Loucy (cell line): ENCODE measurements at regions not wholly inside any gene's neighbourhood (a gene's known extent, or its start where the extent isn't known, plus 50 kb on each side); places are given as distances from the start of the nearest gene placed in this dataset.

ENCODE experiments used
- H2AFZ ChIP-seq: fragments of 200-600 bp; sonication (generic); 2 replicates; pipeline ENCODE4 v1.6.0; 2016; ENCODE audit warnings: antibody characterized with exemption, mild to moderate bottlenecking, low read length, moderate library complexity
- H3F3A ChIP-seq: fragments of 200-600 bp; 2 replicates; pipeline ENCODE4 v1.6.0; 2016; ENCODE audit warnings: antibody characterized with exemption, low read depth, mild to moderate bottlenecking
- H3K27me3 ChIP-seq: fragments of 200-600 bp; sonication (generic); 2 replicates; pipeline ENCODE4 v1.6.1; 2014; ENCODE audit warnings: low read length, mild to moderate bottlenecking; ENCODE audit not compliant: insufficient read depth, poor library complexity, severe bottlenecking
- H3K36me3 ChIP-seq: fragments of 200-600 bp; sonication (generic); 2 replicates; pipeline ENCODE4 v1.6.1; 2016; ENCODE audit warnings: low read length; ENCODE audit not compliant: insufficient read depth
- H3K4me1 ChIP-seq: fragments of 200-600 bp; sonication (generic); 2 replicates; pipeline ENCODE4 v1.5.1; 2014; ENCODE audit warnings: low read length, mild to moderate bottlenecking; ENCODE audit not compliant: insufficient read depth, poor library complexity, severe bottlenecking
- H3K4me2 ChIP-seq: fragments of 200-600 bp; sonication (generic); 2 replicates; pipeline ENCODE4 v1.6.0; 2014; ENCODE audit warnings: antibody characterized with exemption, low read length, low read depth, mild to moderate bottlenecking; ENCODE audit not compliant: poor library complexity, severe bottlenecking
- H3K4me3 ChIP-seq: fragments of 200-600 bp; sonication (generic); 2 replicates; pipeline ENCODE4 v1.5.1; 2014; ENCODE audit warnings: low read length, mild to moderate bottlenecking, mixed read lengths; ENCODE audit not compliant: poor library complexity, severe bottlenecking
- H3K79me2 ChIP-seq: fragments of 200-600 bp; sonication (generic); 2 replicates; pipeline ENCODE4 v1.6.1; 2014; ENCODE audit warnings: low read length; ENCODE audit not compliant: insufficient read depth
- H3K9ac ChIP-seq: fragments of 200-600 bp; sonication (generic); 2 replicates; pipeline ENCODE4 v1.6.0; 2014; ENCODE audit warnings: mild to moderate bottlenecking, low read depth, low read length, moderate library complexity; ENCODE audit not compliant: poor library complexity, severe bottlenecking
- H3K9me2 ChIP-seq: fragments of 200-600 bp; sonication (generic); replicated peaks from 2 replicates; pipeline ENCODE4 v1.6.1; 2016; ENCODE audit warnings: low read depth, low read length, mixed read lengths
- H3K9me3 ChIP-seq: fragments of 200-600 bp; sonication (generic); 2 replicates; pipeline ENCODE4 v1.6.1; 2014; ENCODE audit warnings: mild to moderate bottlenecking, antibody characterized with exemption, low read length, low read depth; ENCODE audit not compliant: insufficient read depth
- H4K20me1 ChIP-seq: fragments of 200-600 bp; sonication (generic); 2 replicates; pipeline ENCODE4 v1.6.0; 2014; ENCODE audit warnings: antibody characterized with exemption, low read length, mild to moderate bottlenecking; ENCODE audit not compliant: insufficient read depth, poor library complexity, severe bottlenecking
- EZH2phosphoT487 ChIP-seq: fragments of 200-600 bp; IDR thresholded peaks from 2 replicates; pipeline ENCODE4 v1.6.1; 2018; ENCODE audit warnings: antibody characterized with exemption, mild to moderate bottlenecking, moderate library complexity, borderline replicate concordance
- TF ChIP-seq, protein P1 (sequence below): fragments of 200-600 bp; sonication (generic); conservative IDR thresholded peaks from 2 replicates; pipeline ENCODE4 v1.5.1; 2014; ENCODE audit warnings: mild to moderate bottlenecking, antibody characterized with exemption, low read length

DNA sequence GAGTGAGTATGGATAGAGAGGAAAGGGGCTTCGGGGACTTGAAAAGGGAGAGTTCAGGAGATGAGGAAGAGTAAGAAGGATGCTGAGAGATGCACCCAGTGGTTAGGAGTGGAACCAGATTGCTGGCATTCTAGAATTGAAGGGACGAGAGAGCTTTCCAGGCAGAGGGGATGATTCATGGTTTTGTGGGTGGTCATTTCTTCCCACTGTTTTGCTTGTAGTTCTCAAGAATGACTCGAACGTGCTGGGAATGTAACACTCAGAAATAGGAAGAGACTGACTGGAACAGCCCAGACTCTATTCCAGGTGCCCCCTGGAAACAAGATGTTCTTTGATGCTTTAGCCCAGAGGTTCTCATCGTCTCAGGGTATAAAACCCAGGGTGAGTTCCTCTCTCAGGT, 294.2 kb downstream of the ICE1 start:
- no peaks in the 10 kb centered on the region; the same call in 1 of the 2 replicates for H3K9me3 ChIP-seq
- no peak for TF ChIP-seq EZH2phosphoT487
- TF ChIP-seq, protein P1, sequence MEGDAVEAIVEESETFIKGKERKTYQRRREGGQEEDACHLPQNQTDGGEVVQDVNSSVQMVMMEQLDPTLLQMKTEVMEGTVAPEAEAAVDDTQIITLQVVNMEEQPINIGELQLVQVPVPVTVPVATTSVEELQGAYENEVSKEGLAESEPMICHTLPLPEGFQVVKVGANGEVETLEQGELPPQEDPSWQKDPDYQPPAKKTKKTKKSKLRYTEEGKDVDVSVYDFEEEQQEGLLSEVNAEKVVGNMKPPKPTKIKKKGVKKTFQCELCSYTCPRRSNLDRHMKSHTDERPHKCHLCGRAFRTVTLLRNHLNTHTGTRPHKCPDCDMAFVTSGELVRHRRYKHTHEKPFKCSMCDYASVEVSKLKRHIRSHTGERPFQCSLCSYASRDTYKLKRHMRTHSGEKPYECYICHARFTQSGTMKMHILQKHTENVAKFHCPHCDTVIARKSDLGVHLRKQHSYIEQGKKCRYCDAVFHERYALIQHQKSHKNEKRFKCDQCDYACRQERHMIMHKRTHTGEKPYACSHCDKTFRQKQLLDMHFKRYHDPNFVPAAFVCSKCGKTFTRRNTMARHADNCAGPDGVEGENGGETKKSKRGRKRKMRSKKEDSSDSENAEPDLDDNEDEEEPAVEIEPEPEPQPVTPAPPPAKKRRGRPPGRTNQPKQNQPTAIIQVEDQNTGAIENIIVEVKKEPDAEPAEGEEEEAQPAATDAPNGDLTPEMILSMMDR: no peak
- no peaks in the 10 kb centered on the region for H4K20me1 ChIP-seq
- no peak overlapping the region for H3K9ac ChIP-seq
- no peaks in the 10 kb centered on the region for H3K27me3 ChIP-seq
- no peaks in the 10 kb centered on the region for H3K79me2 ChIP-seq
- no peaks in the 10 kb centered on the region for H3K36me3 ChIP-seq
- H2AFZ ChIP-seq: no peak overlapping the region
- no peaks in the 10 kb centered on the region for H3K4me1 ChIP-seq
- no peak overlapping the region for H3K4me2 ChIP-seq
- H3F3A ChIP-seq: no peaks in the 10 kb centered on the region
- no peak overlapping the region for H3K4me3 ChIP-seq
- H3K9me2 ChIP-seq: no peaks in the 10 kb centered on the region

DNA sequence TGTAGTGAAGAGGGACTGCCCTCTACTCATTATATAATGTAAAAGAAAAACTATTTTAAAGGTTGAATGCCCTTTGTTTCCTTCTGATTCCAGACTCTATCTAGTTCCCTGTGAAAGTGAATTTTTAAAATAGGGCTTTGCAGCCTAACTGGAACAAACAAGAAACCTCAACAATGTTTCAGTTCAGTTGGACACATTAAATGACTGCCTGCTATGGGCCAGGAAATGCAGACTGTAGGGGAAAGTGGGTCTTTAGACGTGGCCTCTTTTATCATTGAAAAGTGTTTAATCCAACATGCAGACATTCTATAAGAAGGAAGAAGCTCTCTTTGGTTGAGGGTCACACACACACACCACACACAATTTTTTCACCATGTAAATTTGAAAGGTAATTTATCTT, 289.1 kb downstream of the ICE1 start:
- Histone ChIP-seq H3K9me3 (no peaks in the 10 kb centered on the region), H2AFZ (no peak overlapping the region), H3K4me2 (no peak overlapping the region), H3F3A (no peaks in the 10 kb centered on the region), H4K20me1 (no peaks in the 10 kb centered on the region), H3K27me3 (no peaks in the 10 kb centered on the region), H3K9me2 (no peaks in the 10 kb centered on the region), H3K4me3 (no peak overlapping the region), H3K4me1 (no peaks in the 10 kb centered on the region), H3K9ac (no peak overlapping the region), H3K79me2 (no peaks in the 10 kb centered on the region), H3K36me3 (no peaks in the 10 kb centered on the region)
- no peak for TF ChIP-seq EZH2phosphoT487

DNA sequence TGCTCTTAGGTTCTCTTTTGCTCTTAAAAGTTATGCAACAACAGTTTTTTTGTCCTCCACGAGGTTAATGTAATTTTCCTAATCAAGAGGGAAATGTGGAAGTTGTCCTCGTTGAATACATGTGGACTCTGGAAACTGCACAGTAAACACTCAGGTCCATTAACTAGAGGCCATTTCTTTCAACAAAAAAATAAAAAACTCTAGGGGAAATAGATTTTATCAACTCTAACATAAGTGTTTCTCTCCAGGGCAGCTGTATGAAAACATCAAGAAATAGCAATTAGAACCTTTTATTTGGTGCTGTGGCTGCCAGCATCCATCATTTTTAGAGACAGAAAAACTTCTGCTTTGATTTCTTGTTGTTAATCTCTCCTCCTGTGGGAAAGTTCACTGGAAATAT, 288.6 kb downstream of the ICE1 start:
- no peaks in the 10 kb centered on the region for H3K27me3 ChIP-seq
- no peaks in the 10 kb centered on the region for H3K79me2 ChIP-seq
- H3K9me2 ChIP-seq: no peaks in the 10 kb centered on the region
- H4K20me1 ChIP-seq: no peaks in the 10 kb centered on the region
- H3K4me3 ChIP-seq: no peak overlapping the region
- H3K36me3 ChIP-seq: no peaks in the 10 kb centered on the region
- H3K9ac ChIP-seq: no peak overlapping the region
- H2AFZ ChIP-seq: no peak overlapping the region
- H3K4me1 ChIP-seq: no peaks in the 10 kb centered on the region
- TF ChIP-seq, protein P1: no peak
- no peak for TF ChIP-seq EZH2phosphoT487
- H3K4me2 ChIP-seq: no peak overlapping the region
- H3K9me3 ChIP-seq: no peaks in the 10 kb centered on the region
- H3F3A ChIP-seq: no peaks in the 10 kb centered on the region

DNA sequence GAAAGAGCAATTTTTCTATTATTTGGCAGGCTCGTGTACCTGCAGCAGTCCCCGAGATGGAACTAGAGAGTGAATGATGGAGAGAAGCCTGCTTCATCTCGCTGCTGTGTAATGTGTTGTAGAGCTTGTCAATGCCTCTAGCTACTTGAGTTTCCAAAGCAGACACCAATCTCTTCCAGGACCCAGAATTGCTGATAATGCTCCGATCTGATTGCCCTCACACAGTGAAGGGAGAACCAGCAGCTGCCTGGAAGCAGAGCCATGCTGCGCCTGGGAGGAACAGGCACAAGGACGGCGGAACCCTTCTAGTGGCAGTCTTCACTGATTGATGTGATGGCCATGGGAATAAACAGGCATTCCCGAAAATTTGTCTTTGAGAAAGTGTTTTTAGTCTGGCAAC, 288.0 kb downstream of the ICE1 start:
- H3K4me2 ChIP-seq: no peak overlapping the region
- no peaks in the 10 kb centered on the region for H3K36me3 ChIP-seq
- no peaks in the 10 kb centered on the region for H3K9me3 ChIP-seq
- no peak overlapping the region for H3K9ac ChIP-seq
- TF ChIP-seq EZH2phosphoT487: no peak
- TF ChIP-seq, protein P1: no peak
- no peaks in the 10 kb centered on the region for H3K4me1 ChIP-seq
- no peaks in the 10 kb centered on the region for H3F3A ChIP-seq
- no peaks in the 10 kb centered on the region for H4K20me1 ChIP-seq
- H3K4me3 ChIP-seq: no peak overlapping the region
- H3K79me2 ChIP-seq: no peaks in the 10 kb centered on the region
- no peak overlapping the region for H2AFZ ChIP-seq
- H3K9me2 ChIP-seq: no peaks in the 10 kb centered on the region
- H3K27me3 ChIP-seq: no peaks in the 10 kb centered on the region
